ENCODE measurements at regions not wholly inside any gene's neighbourhood (a gene's known extent, or its start where the extent isn't known, plus 50 kb on each side); places are given as distances from the start of the nearest gene placed in this dataset.
"Not testable (repeated sequence)": the region's sequence is repeated elsewhere in the genome, so short reads cannot be mapped to it uniquely, and the experiment has no call there.

GRCh38 chr1:228870041-228870713, 134.9 kb downstream of the RHOU start:
- no peak for DNase-seq

- no peak for DNase-seq
Measured at GRCh38 chr1:228871314-228872061, 136.2 kb downstream of the RHOU start.

- no peak for DNase-seq
Measured at GRCh38 chr1:228872080-228872479, 136.8 kb downstream of the RHOU start.

- DNase-seq = no peak
Measured at GRCh38 chr1:228873709-228874108, 138.4 kb downstream of the RHOU start.

- no peak for DNase-seq
Measured at GRCh38 chr1:228875741-228876140, 140.5 kb downstream of the RHOU start.

- DNase-seq = no peak
Measured at GRCh38 chr1:228876187-228876586, 140.9 kb downstream of the RHOU start.

GRCh38 chr1:228879164-228879563, 143.9 kb downstream of the RHOU start:
- DNase-seq = no peak

- DNase-seq = no peak
Measured at GRCh38 chr1:228882041-228882770, 146.9 kb downstream of the RHOU start.

- DNase-seq = no peak
Measured at GRCh38 chr1:228882771-228883450, 147.6 kb downstream of the RHOU start.

- no peak for DNase-seq
Measured at GRCh38 chr1:228883535-228883934, 148.3 kb downstream of the RHOU start.

- no peak for DNase-seq
Measured at GRCh38 chr1:228884196-228884595, 148.9 kb downstream of the RHOU start.

- no peak for DNase-seq
Measured at GRCh38 chr1:228884615-228885566, 149.6 kb downstream of the RHOU start.

- no peak for DNase-seq
Measured at GRCh38 chr1:228885845-228886244, 150.6 kb downstream of the RHOU start.

GRCh38 chr1:228887101-228887500, 151.8 kb downstream of the RHOU start:
- no peak for DNase-seq

- no peak for DNase-seq
Measured at GRCh38 chr1:228887960-228888359, 152.7 kb downstream of the RHOU start.

GRCh38 chr1:228889289-228889688, 154.0 kb downstream of the RHOU start:
- no peak for DNase-seq

- no peak for DNase-seq
Measured at GRCh38 chr1:228891272-228892034, 156.2 kb downstream of the RHOU start.

GRCh38 chr1:228892200-228892599, 156.9 kb downstream of the RHOU start:
- not testable (repeated sequence) for DNase-seq

- DNase-seq = no peak
Measured at GRCh38 chr1:228894442-228894989, 159.2 kb downstream of the RHOU start.

GRCh38 chr1:228897901-228898300, 162.6 kb downstream of the RHOU start:
- no peak for DNase-seq

GRCh38 chr1:228898582-228898992, 163.3 kb downstream of the RHOU start:
- DNase-seq = no peak

Data from NCI-H1092 treated with DMSO at 0.1 percent for 48 hours (cell line).